ENCODE measurements at regions not wholly inside any gene's neighbourhood (a gene's known extent, or its start where the extent isn't known, plus 50 kb on each side); places are given as distances from the start of the nearest gene placed in this dataset.
"Not testable (repeated sequence)": the region's sequence is repeated elsewhere in the genome, so short reads cannot be mapped to it uniquely, and the experiment has no call there.

DNA sequence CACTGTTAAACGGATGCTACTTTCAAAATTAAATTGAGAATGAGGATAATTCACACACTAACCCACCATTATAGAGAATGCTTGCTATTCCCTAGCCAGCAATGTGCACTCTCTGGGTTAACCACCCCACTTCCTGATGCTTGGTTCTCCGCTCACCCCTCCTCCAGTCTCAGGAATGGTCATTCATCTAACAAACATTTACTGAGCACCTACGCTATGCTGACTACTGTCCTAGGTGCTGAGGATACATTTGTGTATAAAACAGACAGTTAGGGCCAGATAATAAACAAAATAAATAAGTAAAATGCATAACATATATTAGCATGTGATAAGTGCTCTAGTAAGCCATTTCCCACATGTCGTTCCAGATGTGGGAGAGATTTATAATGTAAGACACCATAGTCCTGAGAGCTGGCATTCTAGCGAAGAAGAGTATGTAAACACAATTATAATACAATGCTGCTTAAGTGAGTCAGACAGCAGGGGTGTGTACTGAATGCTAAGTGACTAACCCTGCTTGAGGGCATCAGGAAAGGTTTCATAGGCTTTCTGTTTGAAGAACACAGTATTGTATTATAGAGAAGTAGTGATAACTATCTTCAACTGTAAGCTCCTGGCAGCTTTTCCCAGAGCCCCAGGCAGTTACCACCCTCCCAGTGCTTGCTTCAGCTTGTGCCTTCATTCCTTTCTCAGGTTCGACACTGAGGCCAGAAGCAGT lies 126.7 kb upstream of the CACHD1 start:
- H3K4me3 ChIP-seq (ENCODE audit: low read length), result no peak overlapping the region
- peak; percentile 99 for DNase-seq (ENCODE audit: low read depth)
- TF ChIP-seq, protein P1, sequence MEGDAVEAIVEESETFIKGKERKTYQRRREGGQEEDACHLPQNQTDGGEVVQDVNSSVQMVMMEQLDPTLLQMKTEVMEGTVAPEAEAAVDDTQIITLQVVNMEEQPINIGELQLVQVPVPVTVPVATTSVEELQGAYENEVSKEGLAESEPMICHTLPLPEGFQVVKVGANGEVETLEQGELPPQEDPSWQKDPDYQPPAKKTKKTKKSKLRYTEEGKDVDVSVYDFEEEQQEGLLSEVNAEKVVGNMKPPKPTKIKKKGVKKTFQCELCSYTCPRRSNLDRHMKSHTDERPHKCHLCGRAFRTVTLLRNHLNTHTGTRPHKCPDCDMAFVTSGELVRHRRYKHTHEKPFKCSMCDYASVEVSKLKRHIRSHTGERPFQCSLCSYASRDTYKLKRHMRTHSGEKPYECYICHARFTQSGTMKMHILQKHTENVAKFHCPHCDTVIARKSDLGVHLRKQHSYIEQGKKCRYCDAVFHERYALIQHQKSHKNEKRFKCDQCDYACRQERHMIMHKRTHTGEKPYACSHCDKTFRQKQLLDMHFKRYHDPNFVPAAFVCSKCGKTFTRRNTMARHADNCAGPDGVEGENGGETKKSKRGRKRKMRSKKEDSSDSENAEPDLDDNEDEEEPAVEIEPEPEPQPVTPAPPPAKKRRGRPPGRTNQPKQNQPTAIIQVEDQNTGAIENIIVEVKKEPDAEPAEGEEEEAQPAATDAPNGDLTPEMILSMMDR (IDR thresholded peaks at IDR 0.05; ENCODE audit: insufficient read depth, low read depth, low read length, missing control alignments), result no peak

DNA sequence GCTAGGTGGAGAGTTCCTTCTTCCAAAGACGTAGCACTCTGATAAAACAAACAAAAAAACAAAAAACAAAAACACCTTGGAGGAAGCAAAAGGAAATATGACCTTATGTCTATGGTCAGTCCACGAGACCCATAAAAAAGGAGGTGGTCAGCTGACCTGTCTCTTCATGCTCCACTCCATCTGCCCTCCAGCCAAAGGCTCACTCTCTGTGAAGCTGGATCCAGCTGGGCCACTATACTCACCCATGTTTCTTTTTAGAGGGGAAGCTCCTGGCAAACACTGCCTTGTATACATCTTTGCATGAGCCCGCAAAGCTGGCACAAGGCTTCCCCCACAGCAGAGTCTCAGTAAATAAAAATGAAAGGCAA lies 126.1 kb upstream of the CACHD1 start:
- TF ChIP-seq, protein P1 (IDR thresholded peaks at IDR 0.05; ENCODE audit: insufficient read depth, low read depth, low read length, missing control alignments), result no peak
- DNase-seq (ENCODE audit: low read depth), result no peak
- no peak overlapping the region for H3K4me3 ChIP-seq (ENCODE audit: low read length)

DNA sequence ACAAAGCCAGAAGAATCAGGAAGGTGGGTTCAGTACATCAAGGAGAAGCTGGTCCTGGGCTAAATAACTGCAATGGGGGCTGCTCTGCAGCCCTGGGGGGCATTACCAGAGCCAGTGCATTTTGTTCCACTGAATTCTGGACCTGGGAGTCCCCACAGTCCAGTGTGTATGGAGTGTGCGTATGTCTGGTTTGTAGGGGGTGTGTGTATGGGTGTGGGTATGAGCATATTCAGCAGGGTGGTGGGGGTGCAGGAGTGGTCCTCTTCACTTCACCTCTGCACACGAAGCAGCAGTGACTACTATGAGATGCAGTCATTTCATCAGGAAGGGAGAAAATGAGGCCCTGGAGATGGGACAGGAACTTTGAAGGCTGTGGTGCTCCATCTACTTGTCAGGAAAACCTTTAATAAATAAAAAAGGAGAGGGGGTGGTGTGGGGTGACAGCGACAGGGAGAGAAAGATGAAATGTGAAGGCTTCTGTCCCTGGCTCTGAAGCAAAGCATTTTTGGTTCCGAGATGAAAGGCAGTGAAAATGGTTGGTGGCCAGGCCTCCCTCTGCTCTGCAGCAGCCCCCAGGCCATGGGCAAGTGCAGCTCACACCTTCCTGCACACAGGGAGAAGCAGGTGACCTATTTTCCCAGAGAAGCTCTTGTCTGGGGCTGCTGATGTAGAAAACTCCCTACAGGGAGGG lies 121.5 kb upstream of the CACHD1 start:
- TF ChIP-seq, protein P1 (IDR thresholded peaks at IDR 0.05; ENCODE audit: insufficient read depth, low read depth, low read length, missing control alignments), result no peak
- DNase-seq (ENCODE audit: low read depth), result no peak
- no peak overlapping the region for H3K4me3 ChIP-seq (ENCODE audit: low read length)

DNA sequence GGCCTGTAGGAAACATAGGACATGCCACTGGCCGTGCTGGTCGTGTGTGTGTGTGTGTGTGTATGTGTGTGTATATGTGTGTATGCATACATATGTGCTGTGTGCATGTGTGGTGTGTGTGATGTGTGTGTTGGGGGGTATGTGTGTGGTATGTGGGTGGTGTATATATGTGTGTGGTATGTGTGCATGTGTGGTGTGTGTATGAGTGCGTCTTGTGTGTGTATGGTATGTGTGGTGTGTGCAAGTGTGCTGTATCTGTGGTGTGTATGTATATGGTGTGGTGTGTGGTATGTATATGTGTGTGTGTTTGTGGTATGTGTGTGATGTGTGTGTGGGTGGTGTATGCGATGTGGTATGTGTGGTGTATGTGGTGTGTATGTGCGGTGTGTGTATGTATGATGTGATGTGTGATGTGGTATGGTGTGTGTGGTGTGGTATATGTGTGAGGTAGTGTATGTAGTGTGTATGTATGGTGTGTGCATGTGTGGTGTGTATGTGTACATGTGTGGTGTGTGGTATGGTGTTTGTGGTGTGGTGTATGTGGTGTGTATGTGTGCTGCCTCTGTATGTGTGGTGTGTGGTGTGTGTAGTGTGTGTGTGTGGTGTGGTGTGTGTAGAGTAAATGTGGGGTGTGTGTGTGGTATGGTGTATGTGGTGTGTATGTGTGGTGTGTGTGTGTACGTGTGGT lies 120.8 kb upstream of the CACHD1 start:
- H3K4me3 ChIP-seq (ENCODE audit: low read length), result no peak overlapping the region
- TF ChIP-seq, protein P1 (IDR thresholded peaks at IDR 0.05; ENCODE audit: insufficient read depth, low read depth, low read length, missing control alignments), result no peak
- no peak for DNase-seq (ENCODE audit: low read depth)

DNA sequence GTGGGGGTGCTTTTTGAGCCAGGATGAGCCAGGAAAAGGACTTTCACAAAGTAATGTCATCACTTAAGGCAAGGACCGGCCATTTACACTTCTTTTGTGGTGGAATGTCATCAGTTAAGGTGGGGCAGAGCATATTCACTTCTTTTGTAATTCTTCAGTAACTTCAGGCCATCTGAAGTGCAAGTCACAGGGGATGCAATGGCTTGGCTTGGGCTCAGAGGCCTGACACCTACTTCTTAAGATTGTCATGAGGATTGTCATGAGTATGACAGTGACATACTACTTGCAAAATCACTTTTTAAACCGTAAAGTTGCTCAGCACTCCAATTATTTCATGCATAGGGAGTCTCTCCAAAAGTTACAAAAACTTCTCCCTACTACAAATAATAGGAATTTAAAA lies 114.4 kb upstream of the CACHD1 start:
- DNase-seq (ENCODE audit: low read depth); H3K4me3 ChIP-seq (ENCODE audit: low read length): not testable (repeated sequence)

DNA sequence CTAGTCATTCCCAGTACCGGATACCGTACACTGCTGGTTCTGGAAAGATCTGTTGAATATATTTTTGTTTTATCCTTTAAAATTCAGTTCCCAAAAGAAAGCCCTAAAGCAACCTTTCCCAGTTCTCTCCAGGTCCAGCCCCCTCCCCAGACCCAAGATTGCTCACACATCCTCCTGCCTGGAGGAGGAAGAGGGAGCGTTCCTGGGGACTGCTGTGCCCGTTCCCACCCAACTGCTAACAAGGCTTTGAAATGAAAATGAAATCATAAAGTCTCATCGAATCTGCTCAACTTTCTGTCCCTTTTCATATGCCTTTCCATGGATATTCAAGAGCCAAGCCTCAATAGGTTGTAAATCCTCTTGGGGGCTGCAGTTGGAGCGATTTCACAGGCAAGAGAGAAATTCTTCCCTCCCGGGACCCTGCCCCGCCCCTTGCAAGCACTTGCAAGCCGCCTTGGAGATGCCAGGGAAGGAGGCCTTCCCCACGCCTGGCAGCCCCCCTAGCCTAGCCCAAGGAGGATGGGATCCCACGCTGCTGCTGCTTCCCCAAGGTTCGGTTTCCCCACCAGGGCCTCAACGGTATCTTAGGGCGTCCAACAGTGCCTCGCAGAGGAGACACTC lies 113.2 kb upstream of the CACHD1 start:
- no peak overlapping the region for H3K4me3 ChIP-seq (ENCODE audit: low read length)
- no peak for DNase-seq (ENCODE audit: low read depth)
- TF ChIP-seq, protein P1 (IDR thresholded peaks at IDR 0.05; ENCODE audit: insufficient read depth, low read depth, low read length, missing control alignments), result no peak

DNA sequence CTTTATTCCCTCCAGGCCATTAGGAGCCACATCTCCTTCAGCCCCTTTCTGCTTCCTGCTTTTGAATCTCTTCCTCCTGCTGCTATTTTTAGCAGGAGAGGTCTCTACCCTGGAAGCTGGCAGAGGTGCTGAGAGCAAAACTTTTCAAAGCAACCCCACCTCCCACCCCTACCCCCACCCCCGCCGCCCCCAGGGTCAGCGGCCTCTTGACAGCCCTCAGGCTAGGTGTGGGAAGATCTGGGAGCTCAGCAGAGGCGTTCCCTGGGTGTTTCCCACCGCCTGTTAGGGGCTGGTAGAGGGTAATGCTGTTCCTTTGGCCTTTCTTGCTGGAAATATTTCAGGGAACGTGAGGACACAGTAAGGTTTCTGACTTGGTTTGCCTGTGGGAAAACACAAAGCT lies 112.5 kb upstream of the CACHD1 start:
- TF ChIP-seq, protein P1 (IDR thresholded peaks at IDR 0.05; ENCODE audit: insufficient read depth, low read depth, low read length, missing control alignments), result no peak
- DNase-seq (ENCODE audit: low read depth), result no peak
- no peak overlapping the region for H3K4me3 ChIP-seq (ENCODE audit: low read length)
